NCI-H1417 treated with DMSO at 0.1 percent for 48 hours (cell line): ENCODE measurements at regions not wholly inside any gene's neighbourhood (a gene's known extent, or its start where the extent isn't known, plus 50 kb on each side); places are given as distances from the start of the nearest gene placed in this dataset.

Source experiments
- DNase-seq: peaks from one replicate; lab custom pipeline; 2025; lab: John Stamatoyannopoulos, UW

GRCh38 chr18:78528411-78529258, 451.0 kb upstream of the SALL3 start:
- DNase-seq, result peak; percentile 51

GRCh38 chr18:78531637-78532036, 448.0 kb upstream of the SALL3 start:
- DNase-seq, result no peak

DNA sequence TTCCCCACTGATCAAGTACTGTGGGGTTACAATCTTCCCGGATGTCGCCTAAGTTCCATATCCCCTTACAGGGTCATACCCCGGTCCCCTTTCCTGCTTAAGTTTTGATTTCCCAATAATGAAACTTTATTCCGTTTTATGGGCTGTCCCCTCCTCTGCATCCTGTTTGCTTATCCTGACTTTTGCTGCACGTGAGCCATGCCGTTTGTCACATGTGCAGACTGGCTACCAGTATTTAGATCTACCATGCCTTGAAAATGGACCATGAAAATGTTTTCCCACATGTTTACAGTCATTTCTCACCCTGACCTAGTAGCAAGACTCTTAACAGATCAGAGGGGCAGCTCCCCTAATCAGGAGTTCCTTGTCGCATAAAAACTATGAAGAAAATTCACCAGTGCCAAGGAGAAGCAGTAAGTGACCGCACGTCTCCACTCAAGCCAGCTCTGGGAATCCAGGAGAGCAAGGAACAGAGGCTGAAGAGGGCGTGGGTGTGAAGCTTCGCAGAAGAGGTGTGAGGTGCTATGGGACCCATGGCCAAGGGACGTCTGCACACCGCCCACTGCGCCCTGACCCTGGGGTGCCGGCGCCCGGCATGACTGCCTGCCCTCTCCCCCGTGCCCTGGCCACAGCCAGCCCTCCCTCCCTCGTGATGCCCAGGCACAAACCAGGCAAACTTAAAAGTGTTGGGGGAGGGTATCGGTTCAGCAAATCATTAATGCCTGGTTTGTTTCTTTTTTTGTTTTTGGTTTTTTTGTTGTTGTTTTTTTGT, 440.8 kb upstream of the SALL3 start:
- DNase-seq, result no peak

- DNase-seq, result no peak
Measured at GRCh38 chr18:78540636-78541529, 438.7 kb upstream of the SALL3 start.

DNA sequence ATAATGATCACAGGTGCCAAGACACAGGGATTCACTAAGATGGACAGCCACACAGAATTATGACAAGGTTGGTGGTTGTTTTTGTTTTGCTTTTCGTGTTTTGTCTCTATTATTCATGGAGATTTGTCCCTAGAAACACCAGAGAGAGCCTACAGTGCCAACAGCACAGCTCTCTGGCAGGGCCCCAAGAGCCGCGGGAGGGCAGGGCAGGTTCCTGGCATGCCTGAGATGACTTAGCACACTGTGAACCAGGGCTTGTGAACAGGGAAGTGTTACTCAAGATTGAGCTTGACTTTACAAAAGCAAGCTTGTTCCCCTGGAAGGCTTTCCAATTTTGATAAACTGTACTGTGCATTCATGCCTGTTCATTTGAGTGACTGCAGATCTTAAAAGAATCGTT, 437.4 kb upstream of the SALL3 start:
- DNase-seq, result no peak

- DNase-seq, result no peak
Measured at GRCh38 chr18:78543201-78543725, 436.4 kb upstream of the SALL3 start.

- no peak for DNase-seq
Measured at GRCh38 chr18:78546281-78546680, 433.3 kb upstream of the SALL3 start.

DNA sequence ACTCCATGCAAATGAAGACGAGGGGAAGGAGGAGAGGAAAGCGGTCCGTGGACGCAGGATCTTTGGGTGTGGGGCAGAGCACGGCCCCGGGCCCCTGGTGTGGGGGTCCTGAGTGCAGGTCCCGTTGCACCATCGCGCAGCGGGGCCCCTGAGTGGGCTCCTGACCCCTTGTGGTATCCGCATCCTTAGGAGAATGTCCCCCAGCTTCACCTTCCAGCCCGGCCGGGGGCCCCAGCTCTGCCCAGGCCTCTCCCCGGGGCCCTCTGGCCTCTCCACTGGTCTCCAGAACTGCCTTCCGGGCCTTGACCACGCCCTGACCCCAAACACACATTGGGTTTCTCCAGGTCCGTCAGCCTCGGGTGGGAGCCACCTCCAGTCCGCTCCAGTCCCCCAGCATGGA, 431.8 kb upstream of the SALL3 start:
- no peak for DNase-seq

- DNase-seq, result no peak
Measured at GRCh38 chr18:78548261-78549058, 431.2 kb upstream of the SALL3 start.

GRCh38 chr18:78549971-78550370, 429.6 kb upstream of the SALL3 start:
- no peak for DNase-seq

GRCh38 chr18:78554944-78555608, 424.5 kb upstream of the SALL3 start:
- no peak for DNase-seq

DNA sequence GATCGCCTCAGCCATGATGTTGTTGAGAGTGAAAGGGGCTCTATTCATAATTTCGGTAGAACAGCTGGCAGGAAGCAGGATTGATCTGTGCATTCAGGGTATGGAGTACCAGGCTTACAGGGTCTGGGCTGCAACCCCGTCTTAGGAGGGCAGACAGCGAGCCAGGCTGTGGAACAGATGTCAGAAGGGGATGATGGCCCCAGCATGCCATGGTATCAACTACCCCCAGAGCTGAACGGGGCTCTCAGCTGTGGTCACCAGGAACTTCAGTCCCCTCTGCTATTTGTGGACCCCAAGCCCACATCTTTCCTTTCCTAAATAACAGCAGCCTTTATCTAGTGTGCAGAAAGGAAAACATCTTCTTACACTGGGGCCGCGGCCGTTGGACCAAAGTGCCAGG, 422.2 kb upstream of the SALL3 start:
- no peak for DNase-seq

DNA sequence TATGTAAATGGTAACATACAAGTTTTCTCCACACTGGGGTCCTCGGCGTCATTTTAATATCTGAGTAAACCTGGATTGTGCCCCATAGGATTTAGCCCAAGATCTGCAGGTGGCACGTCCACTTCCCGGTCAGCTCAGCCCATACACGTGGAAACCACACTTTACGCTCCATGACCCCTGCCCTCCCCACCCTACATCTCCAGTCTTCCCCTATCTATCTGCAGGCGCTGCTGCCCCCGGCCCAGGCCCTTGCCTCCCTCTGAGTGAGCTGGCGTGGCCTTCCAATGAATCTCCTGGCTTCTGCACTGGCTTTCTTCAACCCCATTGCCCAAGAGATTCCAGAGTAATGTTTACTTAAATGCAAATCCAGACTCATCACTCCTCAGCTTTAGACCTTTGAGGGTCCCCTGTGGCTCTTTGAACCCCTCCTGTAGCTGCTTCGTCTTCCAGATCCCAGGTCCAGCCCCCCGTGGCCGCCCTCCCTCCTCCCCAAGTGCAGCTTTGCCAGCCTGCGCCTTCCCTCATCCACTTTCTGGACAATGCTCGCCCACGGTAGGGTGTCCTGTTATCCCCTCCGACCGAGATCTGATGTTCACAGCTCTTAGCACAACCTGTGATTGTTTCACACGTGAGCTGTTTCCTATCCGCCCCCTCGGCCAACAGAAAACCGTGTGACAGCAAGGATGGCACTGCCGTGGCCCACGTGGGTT, 421.4 kb upstream of the SALL3 start:
- no peak for DNase-seq

DNA sequence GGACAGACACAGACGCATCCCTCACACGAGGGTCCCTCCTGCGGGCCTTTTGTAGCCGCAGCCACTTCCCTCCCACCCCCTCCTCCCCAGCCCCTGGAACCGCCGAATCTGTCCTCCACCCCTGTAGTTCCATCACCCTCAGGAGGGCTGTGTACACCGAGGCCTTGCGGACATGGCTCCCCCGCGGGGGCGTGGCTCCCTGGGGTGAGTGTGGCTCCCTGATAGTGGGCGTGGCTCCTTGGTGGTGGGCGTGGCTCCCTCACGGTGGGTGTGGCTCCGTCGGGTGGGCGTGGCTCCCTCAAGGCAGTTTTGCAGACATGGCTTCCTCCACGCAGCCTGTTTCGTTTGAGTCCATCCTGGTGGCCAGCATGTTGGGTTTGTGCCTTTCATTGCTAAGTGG, 420.7 kb upstream of the SALL3 start:
- no peak for DNase-seq

DNA sequence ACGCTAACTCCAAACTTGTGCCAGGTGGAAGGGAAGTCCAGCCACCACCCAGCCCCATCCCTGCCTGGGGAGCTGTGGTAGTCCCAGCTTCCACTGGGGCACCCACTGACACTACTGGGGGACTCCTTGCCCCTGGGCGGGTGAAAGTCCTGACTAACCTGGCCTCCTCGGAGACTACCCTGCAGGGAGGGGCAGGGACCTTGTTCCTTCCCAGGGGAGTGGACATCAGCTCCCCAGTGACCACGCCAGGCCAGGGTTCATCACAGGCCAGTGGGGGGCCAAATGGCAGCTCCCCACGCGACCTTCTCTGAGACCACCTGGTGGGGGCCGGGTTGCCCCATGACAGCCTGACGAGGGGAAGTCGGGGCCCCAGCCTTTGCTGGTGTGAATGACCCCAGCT, 420.0 kb upstream of the SALL3 start:
- DNase-seq, result no peak

DNA sequence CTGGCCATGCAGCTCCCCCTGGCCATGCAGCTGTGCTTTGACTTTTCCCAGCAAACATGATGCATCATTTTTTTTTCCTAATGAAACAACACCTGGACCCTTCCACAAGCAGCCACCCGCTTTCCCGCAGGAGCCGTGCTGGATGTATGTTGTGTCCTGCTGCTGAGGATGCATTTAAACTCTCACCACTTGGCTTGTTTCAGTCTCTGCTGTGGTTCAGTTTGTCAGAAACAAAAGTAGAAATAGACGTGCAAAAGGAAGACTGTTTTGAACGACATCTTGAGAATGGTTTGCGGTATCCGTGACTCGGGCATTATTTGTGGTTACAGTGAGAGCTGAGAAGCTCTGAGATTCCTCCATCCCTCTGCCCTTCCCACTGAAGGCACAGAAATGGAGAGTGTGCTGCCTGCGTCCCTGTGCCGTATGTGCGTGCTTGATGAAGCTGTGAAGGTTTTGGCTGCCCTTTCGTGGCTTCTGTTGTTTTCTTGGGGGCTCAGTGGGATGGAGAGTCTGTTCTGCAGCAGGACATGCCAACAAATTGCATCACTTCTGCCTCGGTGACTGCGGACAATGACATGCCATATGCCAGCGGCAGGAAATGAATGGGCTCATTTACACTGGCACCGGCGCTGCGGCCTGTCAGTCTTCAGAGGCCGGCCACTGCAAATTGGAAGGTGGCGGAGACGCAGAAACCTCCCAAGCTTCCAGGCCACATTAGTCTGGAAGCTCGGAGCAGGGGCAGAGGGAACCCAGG, 417.7 kb upstream of the SALL3 start:
- no peak for DNase-seq

- DNase-seq, result no peak
Measured at GRCh38 chr18:78562531-78562961, 417.1 kb upstream of the SALL3 start.

GRCh38 chr18:78563110-78563509, 416.5 kb upstream of the SALL3 start:
- DNase-seq, result no peak

DNA sequence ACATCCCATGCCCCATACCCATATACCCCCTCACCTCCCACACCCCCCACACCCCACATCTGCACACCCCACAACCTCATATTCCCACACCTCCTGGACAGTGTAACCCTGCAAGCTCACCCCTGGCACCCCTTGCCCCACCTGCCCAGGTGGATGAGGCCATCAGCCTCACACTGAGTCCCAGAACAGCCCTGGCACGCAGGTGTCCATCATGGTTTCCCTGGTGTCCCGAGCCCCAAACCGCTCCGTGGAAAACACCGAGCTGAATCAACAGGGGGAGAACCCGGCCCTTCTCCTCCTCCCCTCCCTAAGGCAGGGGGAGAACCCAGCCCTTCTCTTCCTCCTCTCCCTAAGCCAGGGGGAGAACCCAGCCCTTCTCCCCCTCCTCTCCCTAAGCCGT, 415.6 kb upstream of the SALL3 start:
- DNase-seq, result no peak
